ENCODE measurements at regions not wholly inside any gene's neighbourhood (a gene's known extent, or its start where the extent isn't known, plus 50 kb on each side); places are given as distances from the start of the nearest gene placed in this dataset.

DNA sequence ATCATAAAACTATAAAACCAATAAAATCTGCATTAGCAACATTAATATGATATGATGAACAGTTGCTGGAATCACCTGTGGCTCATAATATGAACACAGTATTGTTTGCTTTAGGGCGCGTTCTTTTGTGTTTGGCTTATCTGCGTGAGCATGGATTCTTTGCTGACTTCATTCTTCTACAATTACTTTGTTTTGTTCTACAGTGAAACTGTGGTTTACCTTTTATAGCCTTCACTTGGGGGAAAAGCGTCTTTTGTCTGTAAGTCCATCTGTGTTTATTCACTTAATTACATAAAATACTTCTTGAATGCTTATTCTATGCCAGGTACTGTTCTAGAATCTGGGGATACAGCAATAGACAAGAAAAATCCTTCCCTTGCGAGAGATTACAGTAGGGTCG lies 74.0 kb upstream of the SEC11C start:
- no peaks in the 10 kb centered on the region for H4K20me1 ChIP-seq (ENCODE audit: insufficient read depth)
- TF ChIP-seq TEAD4 (IDR thresholded peaks at IDR 0.05; ENCODE audit: borderline replicate concordance, insufficient read depth) (no peak), NFIC (IDR thresholded peaks at IDR 0.05; ENCODE audit: borderline replicate concordance) (no peak), MEF2A (IDR thresholded peaks at IDR 0.05; ENCODE audit: borderline replicate concordance, low read depth) (no peak), RXRA (IDR thresholded peaks at IDR 0.05; ENCODE audit: borderline replicate concordance, low read depth) (no peak), GABPA (IDR thresholded peaks at IDR 0.05; ENCODE audit: low read depth) (no peak), RAD21 (IDR thresholded peaks at IDR 0.05; ENCODE audit: low read length) (no peak), MXI1 (IDR thresholded peaks at IDR 0.05; ENCODE audit: low read depth, low read length) (no peak), YY1 (IDR thresholded peaks at IDR 0.05; ENCODE audit: low read depth) (no peak), ZBTB33 (IDR thresholded peaks at IDR 0.05; ENCODE audit: borderline replicate concordance, low read depth) (no peak), EZH2phosphoT487 (IDR thresholded peaks at IDR 0.05; ENCODE audit: borderline replicate concordance, low read depth) (no peak), USF1 (IDR thresholded peaks at IDR 0.05; ENCODE audit: borderline replicate concordance, low read depth) (no peak), USF2 (IDR thresholded peaks at IDR 0.05; ENCODE audit: borderline replicate concordance, low read depth, low read length) (no peak), FOXJ3 (CRISPR knock-in tag; IDR thresholded peaks at IDR 0.05) (no peak), SMC3 (IDR thresholded peaks at IDR 0.05; ENCODE audit: low read depth, low read length) (no peak)
- TF ChIP-seq, protein P1, sequence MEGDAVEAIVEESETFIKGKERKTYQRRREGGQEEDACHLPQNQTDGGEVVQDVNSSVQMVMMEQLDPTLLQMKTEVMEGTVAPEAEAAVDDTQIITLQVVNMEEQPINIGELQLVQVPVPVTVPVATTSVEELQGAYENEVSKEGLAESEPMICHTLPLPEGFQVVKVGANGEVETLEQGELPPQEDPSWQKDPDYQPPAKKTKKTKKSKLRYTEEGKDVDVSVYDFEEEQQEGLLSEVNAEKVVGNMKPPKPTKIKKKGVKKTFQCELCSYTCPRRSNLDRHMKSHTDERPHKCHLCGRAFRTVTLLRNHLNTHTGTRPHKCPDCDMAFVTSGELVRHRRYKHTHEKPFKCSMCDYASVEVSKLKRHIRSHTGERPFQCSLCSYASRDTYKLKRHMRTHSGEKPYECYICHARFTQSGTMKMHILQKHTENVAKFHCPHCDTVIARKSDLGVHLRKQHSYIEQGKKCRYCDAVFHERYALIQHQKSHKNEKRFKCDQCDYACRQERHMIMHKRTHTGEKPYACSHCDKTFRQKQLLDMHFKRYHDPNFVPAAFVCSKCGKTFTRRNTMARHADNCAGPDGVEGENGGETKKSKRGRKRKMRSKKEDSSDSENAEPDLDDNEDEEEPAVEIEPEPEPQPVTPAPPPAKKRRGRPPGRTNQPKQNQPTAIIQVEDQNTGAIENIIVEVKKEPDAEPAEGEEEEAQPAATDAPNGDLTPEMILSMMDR (IDR thresholded peaks at IDR 0.05) = no peak
- TF ChIP-seq, protein P2, sequence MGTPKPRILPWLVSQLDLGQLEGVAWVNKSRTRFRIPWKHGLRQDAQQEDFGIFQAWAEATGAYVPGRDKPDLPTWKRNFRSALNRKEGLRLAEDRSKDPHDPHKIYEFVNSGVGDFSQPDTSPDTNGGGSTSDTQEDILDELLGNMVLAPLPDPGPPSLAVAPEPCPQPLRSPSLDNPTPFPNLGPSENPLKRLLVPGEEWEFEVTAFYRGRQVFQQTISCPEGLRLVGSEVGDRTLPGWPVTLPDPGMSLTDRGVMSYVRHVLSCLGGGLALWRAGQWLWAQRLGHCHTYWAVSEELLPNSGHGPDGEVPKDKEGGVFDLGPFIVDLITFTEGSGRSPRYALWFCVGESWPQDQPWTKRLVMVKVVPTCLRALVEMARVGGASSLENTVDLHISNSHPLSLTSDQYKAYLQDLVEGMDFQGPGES (IDR thresholded peaks at IDR 0.05; ENCODE audit: low read depth, low read length) = no peak
- TF ChIP-seq, protein P3, sequence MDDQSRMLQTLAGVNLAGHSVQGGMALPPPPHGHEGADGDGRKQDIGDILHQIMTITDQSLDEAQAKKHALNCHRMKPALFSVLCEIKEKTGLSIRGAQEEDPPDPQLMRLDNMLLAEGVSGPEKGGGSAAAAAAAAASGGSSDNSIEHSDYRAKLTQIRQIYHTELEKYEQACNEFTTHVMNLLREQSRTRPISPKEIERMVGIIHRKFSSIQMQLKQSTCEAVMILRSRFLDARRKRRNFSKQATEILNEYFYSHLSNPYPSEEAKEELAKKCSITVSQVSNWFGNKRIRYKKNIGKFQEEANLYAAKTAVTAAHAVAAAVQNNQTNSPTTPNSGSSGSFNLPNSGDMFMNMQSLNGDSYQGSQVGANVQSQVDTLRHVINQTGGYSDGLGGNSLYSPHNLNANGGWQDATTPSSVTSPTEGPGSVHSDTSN (IDR thresholded peaks at IDR 0.05) = no peak
- TF ChIP-seq, protein P4, sequence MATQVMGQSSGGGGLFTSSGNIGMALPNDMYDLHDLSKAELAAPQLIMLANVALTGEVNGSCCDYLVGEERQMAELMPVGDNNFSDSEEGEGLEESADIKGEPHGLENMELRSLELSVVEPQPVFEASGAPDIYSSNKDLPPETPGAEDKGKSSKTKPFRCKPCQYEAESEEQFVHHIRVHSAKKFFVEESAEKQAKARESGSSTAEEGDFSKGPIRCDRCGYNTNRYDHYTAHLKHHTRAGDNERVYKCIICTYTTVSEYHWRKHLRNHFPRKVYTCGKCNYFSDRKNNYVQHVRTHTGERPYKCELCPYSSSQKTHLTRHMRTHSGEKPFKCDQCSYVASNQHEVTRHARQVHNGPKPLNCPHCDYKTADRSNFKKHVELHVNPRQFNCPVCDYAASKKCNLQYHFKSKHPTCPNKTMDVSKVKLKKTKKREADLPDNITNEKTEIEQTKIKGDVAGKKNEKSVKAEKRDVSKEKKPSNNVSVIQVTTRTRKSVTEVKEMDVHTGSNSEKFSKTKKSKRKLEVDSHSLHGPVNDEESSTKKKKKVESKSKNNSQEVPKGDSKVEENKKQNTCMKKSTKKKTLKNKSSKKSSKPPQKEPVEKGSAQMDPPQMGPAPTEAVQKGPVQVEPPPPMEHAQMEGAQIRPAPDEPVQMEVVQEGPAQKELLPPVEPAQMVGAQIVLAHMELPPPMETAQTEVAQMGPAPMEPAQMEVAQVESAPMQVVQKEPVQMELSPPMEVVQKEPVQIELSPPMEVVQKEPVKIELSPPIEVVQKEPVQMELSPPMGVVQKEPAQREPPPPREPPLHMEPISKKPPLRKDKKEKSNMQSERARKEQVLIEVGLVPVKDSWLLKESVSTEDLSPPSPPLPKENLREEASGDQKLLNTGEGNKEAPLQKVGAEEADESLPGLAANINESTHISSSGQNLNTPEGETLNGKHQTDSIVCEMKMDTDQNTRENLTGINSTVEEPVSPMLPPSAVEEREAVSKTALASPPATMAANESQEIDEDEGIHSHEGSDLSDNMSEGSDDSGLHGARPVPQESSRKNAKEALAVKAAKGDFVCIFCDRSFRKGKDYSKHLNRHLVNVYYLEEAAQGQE (IDR thresholded peaks at IDR 0.05; ENCODE audit: low read depth, low read length) = no peak
- DNase-seq = no peak
- H3K4me2 ChIP-seq = no peak overlapping the region
- no peaks in the 10 kb centered on the region for H3K27me3 ChIP-seq (ENCODE audit: insufficient read depth)
- H3K9ac ChIP-seq = no peak overlapping the region
- H3K79me2 ChIP-seq (ENCODE audit: insufficient read depth) = no peaks in the 10 kb centered on the region
- WGBS (ENCODE audit: low lambda C conversion rate) = 89% methylated on average over 6 of the region's 6 CpGs
- no peak overlapping the region for H3K4me3 ChIP-seq (ENCODE audit: low read depth in 2 of 2, low read length in 1 of 2)
- no peaks in the 10 kb centered on the region for H3F3A ChIP-seq (replicated peaks; ENCODE audit: insufficient read depth)
- H3K9me3 ChIP-seq = no peaks in the 10 kb centered on the region
- ChIA-PET CTCF (interaction anchor here (0.7 to 2.2 kb wide), 4 partner anchors 11 to 301 kb away, joined by 3 to 17 read pairs (median 5); no protein-coding TSS in a partner anchor), POLR2A (no interaction called here)
- no peak overlapping the region for H3K27ac ChIP-seq (ENCODE audit: low read depth in 2 of 2, low read length in 1 of 2)
- H3K9me2 ChIP-seq = no peaks in the 10 kb centered on the region
- no peaks in the 10 kb centered on the region for H3K36me3 ChIP-seq (replicated peaks in 1 of 2; ENCODE audit: control insufficient read depth in 1 of 2, insufficient read depth in 2 of 2, low read length in 1 of 2)
- H3K4me1 ChIP-seq (ENCODE audit: control insufficient read depth in 1 of 2, insufficient read depth in 2 of 2, low read depth in 1 of 2, low read length in 1 of 2) = peaks cover 0 to 2% of the 10 kb centered on the region in 2 experiments; a peak in 1 of 4 replicates
- no peak overlapping the region for H2AFZ ChIP-seq (ENCODE audit: low read depth)

Data from SK-N-SH (cell line).